ENCODE measurements at regions not wholly inside any gene's neighbourhood (a gene's known extent, or its start where the extent isn't known, plus 50 kb on each side); places are given as distances from the start of the nearest gene placed in this dataset.
"Not testable (repeated sequence)": the region's sequence is repeated elsewhere in the genome, so short reads cannot be mapped to it uniquely, and the experiment has no call there.

- no peaks in the 10 kb centered on the region for H3K9me3 ChIP-seq
- no peaks in the 10 kb centered on the region for H3K36me3 ChIP-seq
- H3K27me3 ChIP-seq = no peaks in the 10 kb centered on the region
- H3K4me1 ChIP-seq = no peaks in the 10 kb centered on the region
- no peak for TF ChIP-seq POLR2A (IDR thresholded peaks at IDR 0.05)
- TF ChIP-seq, protein P1, sequence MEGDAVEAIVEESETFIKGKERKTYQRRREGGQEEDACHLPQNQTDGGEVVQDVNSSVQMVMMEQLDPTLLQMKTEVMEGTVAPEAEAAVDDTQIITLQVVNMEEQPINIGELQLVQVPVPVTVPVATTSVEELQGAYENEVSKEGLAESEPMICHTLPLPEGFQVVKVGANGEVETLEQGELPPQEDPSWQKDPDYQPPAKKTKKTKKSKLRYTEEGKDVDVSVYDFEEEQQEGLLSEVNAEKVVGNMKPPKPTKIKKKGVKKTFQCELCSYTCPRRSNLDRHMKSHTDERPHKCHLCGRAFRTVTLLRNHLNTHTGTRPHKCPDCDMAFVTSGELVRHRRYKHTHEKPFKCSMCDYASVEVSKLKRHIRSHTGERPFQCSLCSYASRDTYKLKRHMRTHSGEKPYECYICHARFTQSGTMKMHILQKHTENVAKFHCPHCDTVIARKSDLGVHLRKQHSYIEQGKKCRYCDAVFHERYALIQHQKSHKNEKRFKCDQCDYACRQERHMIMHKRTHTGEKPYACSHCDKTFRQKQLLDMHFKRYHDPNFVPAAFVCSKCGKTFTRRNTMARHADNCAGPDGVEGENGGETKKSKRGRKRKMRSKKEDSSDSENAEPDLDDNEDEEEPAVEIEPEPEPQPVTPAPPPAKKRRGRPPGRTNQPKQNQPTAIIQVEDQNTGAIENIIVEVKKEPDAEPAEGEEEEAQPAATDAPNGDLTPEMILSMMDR (IDR thresholded peaks at IDR 0.05) = no peak
- no peak for DNase-seq
- no peak overlapping the region for H3K4me3 ChIP-seq (replicated peaks in 1 of 3)
- intact Hi-C loops (cut with DNase I) = no loop called here
- no peak overlapping the region for H3K27ac ChIP-seq
- WGBS, 2 donors = 29 to 33% methylated on average over 1 of the region's 1 CpG
Observed at GRCh38 chrX:16067886-16068515, 55.4 kb upstream of the GRPR start.

DNA sequence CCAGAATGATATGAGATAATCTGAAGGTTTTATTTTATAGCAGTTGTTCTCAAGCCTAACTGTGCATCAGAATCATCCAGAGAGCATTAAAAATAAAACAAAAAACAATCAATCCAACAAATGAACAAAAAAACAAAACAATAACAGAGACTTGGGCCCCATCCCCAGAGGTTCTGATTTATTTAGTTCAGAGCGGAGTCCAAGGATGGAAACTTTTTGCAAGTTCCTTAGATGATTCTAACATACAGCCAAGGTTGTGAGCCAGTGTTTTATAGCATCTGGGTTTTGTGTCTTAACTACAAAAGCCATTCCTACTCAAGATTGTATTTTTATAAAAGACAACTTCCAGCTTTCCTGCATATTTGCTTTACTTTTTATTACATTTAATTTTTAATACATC is 59.4 kb upstream of the GRPR start:
- intact Hi-C loops (cut with DNase I) = no loop called here
- no peaks in the 10 kb centered on the region for H3K9me3 ChIP-seq
- no peak overlapping the region for H3K27ac ChIP-seq
- no peaks in the 10 kb centered on the region for H3K27me3 ChIP-seq
- no peaks in the 10 kb centered on the region for H3K4me1 ChIP-seq
- TF ChIP-seq POLR2A (IDR thresholded peaks at IDR 0.05) = no peak
- TF ChIP-seq, protein P1 (IDR thresholded peaks at IDR 0.05) = no peak
- no peaks in the 10 kb centered on the region for H3K36me3 ChIP-seq
- 60 to 95% methylated on average over 1 of the region's 1 CpG for WGBS, 2 donors
- DNase-seq = no peak
- H3K4me3 ChIP-seq (replicated peaks in 1 of 3) = no peak overlapping the region

- intact Hi-C loops (cut with DNase I) = no loop called here
- no peaks in the 10 kb centered on the region for H3K9me3 ChIP-seq
- no peak overlapping the region for H3K4me3 ChIP-seq (replicated peaks in 1 of 3)
- H3K27me3 ChIP-seq = no peaks in the 10 kb centered on the region
- TF ChIP-seq, protein P1 (IDR thresholded peaks at IDR 0.05) = no peak
- TF ChIP-seq POLR2A (IDR thresholded peaks at IDR 0.05) = no peak
- DNase-seq = no peak
- H3K4me1 ChIP-seq = no peaks in the 10 kb centered on the region
- no peak overlapping the region for H3K27ac ChIP-seq
- H3K36me3 ChIP-seq = no peaks in the 10 kb centered on the region
- 80 to 87% methylated on average over 2 of the region's 2 CpGs for WGBS, 2 donors
Observed at GRCh38 chrX:16063141-16063540, 60.2 kb upstream of the GRPR start.

DNA sequence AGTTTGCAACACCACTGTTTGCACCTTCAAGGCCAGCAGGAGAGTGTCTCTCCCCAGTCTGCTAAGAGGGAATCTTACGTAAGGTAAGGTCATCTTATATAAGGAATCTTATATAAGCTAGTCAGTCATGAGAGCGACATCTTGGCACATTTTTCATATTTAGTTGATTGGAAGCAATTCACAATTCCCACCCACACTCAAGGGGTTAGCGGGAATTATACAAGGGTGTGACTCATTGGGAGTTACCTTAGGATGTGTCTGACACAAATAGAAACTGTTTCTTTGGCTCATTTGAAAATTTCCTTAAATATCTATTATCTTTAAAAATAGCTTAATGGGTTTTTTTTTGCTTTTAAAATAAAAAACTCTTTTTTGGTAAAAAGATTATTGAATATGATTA is 62.1 kb upstream of the GRPR start:
- no peak for DNase-seq
- H3K4me1 ChIP-seq = no peaks in the 10 kb centered on the region
- WGBS, 2 donors = 87 to 100% methylated on average over 3 of the region's 3 CpGs
- TF ChIP-seq POLR2A (IDR thresholded peaks at IDR 0.05) = no peak
- TF ChIP-seq, protein P1 (IDR thresholded peaks at IDR 0.05) = no peak
- no peaks in the 10 kb centered on the region for H3K36me3 ChIP-seq
- no peaks in the 10 kb centered on the region for H3K27me3 ChIP-seq
- intact Hi-C loops (cut with DNase I) = no loop called here
- no peak overlapping the region for H3K4me3 ChIP-seq (replicated peaks in 1 of 3)
- H3K9me3 ChIP-seq = no peaks in the 10 kb centered on the region
- H3K27ac ChIP-seq = no peak overlapping the region

DNA sequence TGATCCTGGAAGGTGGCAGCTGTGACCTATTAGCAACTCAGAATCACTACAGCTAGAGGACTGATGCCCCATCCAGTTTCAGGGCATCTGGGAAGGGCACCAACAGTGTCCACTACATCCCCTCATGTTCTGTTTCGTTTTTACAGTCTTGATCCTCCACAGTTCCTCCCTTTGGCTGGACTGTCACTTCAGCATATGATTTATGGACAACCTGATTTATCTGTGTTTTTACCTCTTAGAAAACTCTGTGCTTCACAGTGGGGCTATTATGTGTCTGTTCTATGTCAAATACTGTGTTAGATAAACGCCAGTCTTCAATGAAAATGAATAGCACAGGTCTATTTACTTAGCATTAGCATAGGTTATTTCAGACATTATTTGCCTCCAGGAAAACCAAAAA is 63.1 kb upstream of the GRPR start:
- Histone ChIP-seq H3K4me3 (replicated peaks in 1 of 3) (no peak overlapping the region), H3K9me3 (no peaks in the 10 kb centered on the region), H3K27ac (no peak overlapping the region), H3K27me3 (no peaks in the 10 kb centered on the region), H3K4me1 (no peaks in the 10 kb centered on the region), H3K36me3 (no peaks in the 10 kb centered on the region)
- WGBS, 2 donors = 53 to 71% methylated on average over 2 of the region's 2 CpGs
- DNase-seq = no peak
- intact Hi-C loops (cut with DNase I) = no loop called here
- TF ChIP-seq POLR2A (IDR thresholded peaks at IDR 0.05) = no peak
- TF ChIP-seq, protein P1 (IDR thresholded peaks at IDR 0.05) = no peak

DNA sequence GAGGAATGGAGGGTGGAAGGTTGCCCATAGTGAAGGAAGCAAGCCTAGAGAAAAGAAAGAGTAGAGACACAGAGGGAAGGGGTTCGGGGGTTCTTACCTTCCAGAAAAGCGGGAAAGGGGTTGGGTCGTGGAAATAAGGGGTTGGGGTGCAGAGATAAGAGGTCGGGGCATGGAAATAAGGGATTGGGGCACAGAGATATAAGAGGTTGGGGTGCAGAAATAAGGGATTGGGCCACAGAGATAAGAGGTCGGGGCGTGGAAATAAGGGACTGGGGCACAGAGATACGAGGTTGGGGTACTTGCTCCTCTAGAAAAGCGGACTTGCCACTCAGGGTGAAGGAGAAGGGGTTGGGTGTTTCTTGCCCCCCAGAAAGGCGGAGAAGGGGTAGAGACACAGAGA is 74.2 kb upstream of the GRPR start:
- 91 to 93% methylated on average over 9 of the region's 9 CpGs for WGBS, 2 donors

More for the DNA sequence above, 74.2 kb upstream of the GRPR start:
- H3K4me3 ChIP-seq (replicated peaks in 1 of 3); H3K36me3 ChIP-seq; H3K27ac ChIP-seq; intact Hi-C loops (cut with DNase I); H3K4me1 ChIP-seq; H3K9me3 ChIP-seq; DNase-seq; H3K27me3 ChIP-seq: not testable (repeated sequence)

Measured in thyroid gland (tissue), 4 donors.